ENCODE measurements at regions not wholly inside any gene's neighbourhood (a gene's known extent, or its start where the extent isn't known, plus 50 kb on each side); places are given as distances from the start of the nearest gene placed in this dataset.
"Not testable (repeated sequence)": the region's sequence is repeated elsewhere in the genome, so short reads cannot be mapped to it uniquely, and the experiment has no call there.

GRCh38 chr6:90895299-90896074, 308.6 kb upstream of the MAP3K7 start:
- DNase-seq (ENCODE audit: low read depth, low spot score), result no peak

- no peak for DNase-seq (ENCODE audit: low read depth, low spot score)
Measured at GRCh38 chr6:90894285-90895130, 307.6 kb upstream of the MAP3K7 start.

GRCh38 chr6:90893400-90893799, 306.5 kb upstream of the MAP3K7 start:
- no peak for DNase-seq (ENCODE audit: low read depth, low spot score)

GRCh38 chr6:90892271-90892670, 305.4 kb upstream of the MAP3K7 start:
- no peak for DNase-seq (ENCODE audit: low read depth, low spot score)

- no peak for DNase-seq (ENCODE audit: low read depth, low spot score)
Measured at GRCh38 chr6:90891355-90891754, 304.5 kb upstream of the MAP3K7 start.

- DNase-seq (ENCODE audit: low read depth, low spot score), result no peak
Measured at GRCh38 chr6:90890683-90891330, 303.9 kb upstream of the MAP3K7 start.

GRCh38 chr6:90887764-90888163, 300.9 kb upstream of the MAP3K7 start:
- DNase-seq (ENCODE audit: low read depth, low spot score), result no peak

GRCh38 chr6:90885611-90886056, 298.8 kb upstream of the MAP3K7 start:
- DNase-seq (ENCODE audit: low read depth, low spot score), result no peak

- DNase-seq (ENCODE audit: low read depth, low spot score), result not testable (repeated sequence)
Measured at GRCh38 chr6:90885137-90885536, 298.3 kb upstream of the MAP3K7 start.

GRCh38 chr6:90877616-90878015, 290.7 kb upstream of the MAP3K7 start:
- no peak for DNase-seq (ENCODE audit: low read depth, low spot score)

- no peak for DNase-seq (ENCODE audit: low read depth, low spot score)
Measured at GRCh38 chr6:90874931-90875330, 288.1 kb upstream of the MAP3K7 start.

- DNase-seq (ENCODE audit: low read depth, low spot score), result no peak
Measured at GRCh38 chr6:90872981-90873380, 286.1 kb upstream of the MAP3K7 start.

- no peak for DNase-seq (ENCODE audit: low read depth, low spot score)
Measured at GRCh38 chr6:90870561-90870960, 283.7 kb upstream of the MAP3K7 start.

- DNase-seq (ENCODE audit: low read depth, low spot score), result no peak
Measured at GRCh38 chr6:90868656-90869055, 281.8 kb upstream of the MAP3K7 start.

- DNase-seq (ENCODE audit: low read depth, low spot score), result no peak
Measured at GRCh38 chr6:90868256-90868655, 281.4 kb upstream of the MAP3K7 start.

GRCh38 chr6:90865513-90865912, 278.6 kb upstream of the MAP3K7 start:
- no peak for DNase-seq (ENCODE audit: low read depth, low spot score)

- no peak for DNase-seq (ENCODE audit: low read depth, low spot score)
Measured at GRCh38 chr6:90863043-90863442, 276.2 kb upstream of the MAP3K7 start.

GRCh38 chr6:90860822-90861601, 274.1 kb upstream of the MAP3K7 start:
- DNase-seq (ENCODE audit: low read depth, low spot score), result no peak

GRCh38 chr6:90859612-90860011, 272.7 kb upstream of the MAP3K7 start:
- DNase-seq (ENCODE audit: low read depth, low spot score), result no peak

GRCh38 chr6:90859056-90859455, 272.2 kb upstream of the MAP3K7 start:
- DNase-seq (ENCODE audit: low read depth, low spot score), result no peak

GRCh38 chr6:90849686-90850085, 262.8 kb upstream of the MAP3K7 start:
- DNase-seq (ENCODE audit: low read depth, low spot score), result no peak
